Hematopoietic multipotent progenitor cell treated with erythropoietin and hydrocortisone succinate and interleukin-3 and kit ligand, for 4 days (in vitro differentiated cells): ENCODE measurements at regions not wholly inside any gene's neighbourhood (a gene's known extent, or its start where the extent isn't known, plus 50 kb on each side); places are given as distances from the start of the nearest gene placed in this dataset.
A peak's percentile ranks its signal among the peaks of the same experiment; 100 is the strongest.

ENCODE experiments used
- DNase-seq: peaks from one replicate; pipeline ENCODE4 v3.0.0-alpha.2; 2015

DNA sequence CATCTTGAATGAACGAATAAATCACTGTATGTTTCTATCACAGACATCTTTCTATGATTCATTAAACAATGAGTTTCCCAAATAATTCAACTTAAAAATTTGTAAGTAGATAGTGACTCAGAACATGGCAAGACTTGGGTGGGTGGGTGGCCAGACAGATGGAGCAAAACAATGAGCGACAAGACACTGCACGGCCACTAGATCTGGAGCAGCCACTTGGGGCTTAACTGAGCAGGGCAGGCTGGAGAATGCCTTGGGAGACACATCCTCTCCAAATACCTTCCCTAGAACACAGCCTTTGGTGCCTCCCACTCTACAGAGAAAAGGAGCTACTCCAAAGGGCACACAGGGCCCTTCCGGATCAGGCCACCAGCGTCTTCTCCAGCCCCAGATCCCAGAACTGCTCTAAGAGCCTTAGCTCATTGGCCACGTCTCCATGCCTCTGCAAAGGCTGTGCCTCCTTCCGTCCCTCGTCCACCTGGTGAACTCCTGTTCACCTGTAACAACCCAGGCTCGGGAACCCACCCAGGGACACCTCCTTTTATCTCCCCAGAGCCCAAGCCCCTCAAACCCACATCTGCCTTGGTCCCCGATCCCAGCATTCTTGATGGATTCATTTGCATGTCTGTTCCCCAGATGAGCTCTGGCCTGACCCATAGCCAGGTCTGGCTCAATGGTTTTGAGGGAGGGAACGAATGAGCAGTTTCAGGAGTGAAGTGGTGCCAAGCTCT lies 134.9 kb upstream of the IQSEC1 start:
- no peak for DNase-seq

- DNase-seq = no peak
Measured at GRCh38 chr3:13207578-13207922, 134.3 kb upstream of the IQSEC1 start.

GRCh38 chr3:13206799-13207577 lies 133.8 kb upstream of the IQSEC1 start:
- DNase-seq = no peak

DNA sequence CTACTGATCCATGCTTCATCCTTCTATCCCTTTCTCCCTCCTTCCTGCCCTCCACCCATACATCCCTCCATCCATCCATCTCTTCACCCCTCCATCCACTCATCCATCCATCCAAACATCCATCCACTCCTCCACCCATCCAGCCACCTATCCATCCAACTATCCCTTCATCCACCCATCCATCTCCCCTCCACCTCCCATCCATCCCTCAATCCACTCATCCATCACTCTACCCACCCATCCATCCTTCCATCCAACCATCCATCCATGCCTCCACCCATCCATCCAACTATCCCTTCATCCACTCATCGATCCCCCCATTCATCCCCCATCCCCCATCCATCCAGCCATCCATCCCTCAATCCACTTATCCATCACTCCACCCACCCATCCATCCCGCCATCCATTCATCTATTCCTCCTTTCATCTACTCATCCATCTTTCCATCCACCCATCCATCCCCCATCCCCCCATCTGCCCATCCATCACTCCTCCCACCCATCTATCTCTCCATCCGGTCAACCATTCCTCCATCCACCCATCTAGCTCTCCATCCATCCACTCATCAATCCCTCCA lies 132.4 kb upstream of the IQSEC1 start:
- no peak for DNase-seq

DNA sequence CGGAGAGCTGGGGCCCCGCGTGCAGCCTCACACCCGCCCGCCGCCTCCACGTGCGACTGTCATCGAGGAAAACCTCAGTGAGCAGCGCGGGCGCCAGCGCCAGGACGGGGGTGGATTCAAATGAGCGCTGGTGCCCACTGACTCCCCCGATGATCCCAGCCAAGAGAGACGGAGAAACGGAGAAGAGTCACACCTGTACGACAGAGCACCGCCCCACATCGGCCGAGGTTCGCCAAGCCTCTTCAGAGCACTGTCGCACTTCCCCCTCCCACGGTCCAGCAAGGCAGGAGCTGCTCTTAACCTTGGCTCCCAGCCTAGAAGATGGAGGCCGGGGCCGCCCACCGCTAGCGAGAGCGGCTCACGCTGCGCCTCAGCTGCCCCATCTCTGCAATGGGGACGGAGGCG lies 130.9 kb upstream of the IQSEC1 start:
- peak; percentile 11 for DNase-seq

DNA sequence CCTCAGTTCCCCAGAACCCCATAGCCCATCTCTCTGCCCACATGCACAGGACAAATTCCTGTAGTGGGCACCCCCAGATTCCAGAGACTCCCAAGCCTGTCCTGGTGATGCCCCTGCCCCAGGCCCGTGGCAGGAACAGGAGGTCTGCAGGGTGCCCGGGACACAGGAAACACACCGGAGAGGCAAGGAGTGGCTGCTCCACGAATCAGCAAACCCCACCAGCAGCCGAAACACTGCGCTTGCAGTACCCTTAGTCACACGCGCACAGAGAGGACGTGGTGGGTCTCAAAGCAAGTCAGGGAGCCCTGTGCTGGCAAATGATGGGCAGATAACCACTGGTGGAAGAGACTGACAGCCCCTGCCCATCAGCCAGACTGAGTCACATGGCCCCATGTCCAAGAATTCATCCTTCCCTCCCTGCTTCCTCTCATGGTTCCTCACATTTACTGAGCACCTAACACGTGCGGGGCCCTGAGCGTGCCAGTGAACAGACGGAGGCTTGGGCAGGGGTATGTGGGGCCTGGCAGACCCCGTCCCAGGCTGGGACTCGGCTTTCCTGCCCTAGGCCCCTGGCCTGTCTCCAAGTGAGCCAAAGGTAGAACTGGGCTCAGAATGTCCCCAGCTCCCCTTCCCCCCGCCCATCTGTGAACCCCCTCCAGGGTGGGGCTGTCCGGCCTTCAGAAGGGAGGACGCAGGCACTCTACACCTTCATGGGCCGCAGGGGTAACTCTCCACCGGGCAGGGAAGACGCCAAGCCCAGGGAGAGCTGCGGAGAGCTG lies 130.4 kb upstream of the IQSEC1 start:
- DNase-seq = no peak

DNA sequence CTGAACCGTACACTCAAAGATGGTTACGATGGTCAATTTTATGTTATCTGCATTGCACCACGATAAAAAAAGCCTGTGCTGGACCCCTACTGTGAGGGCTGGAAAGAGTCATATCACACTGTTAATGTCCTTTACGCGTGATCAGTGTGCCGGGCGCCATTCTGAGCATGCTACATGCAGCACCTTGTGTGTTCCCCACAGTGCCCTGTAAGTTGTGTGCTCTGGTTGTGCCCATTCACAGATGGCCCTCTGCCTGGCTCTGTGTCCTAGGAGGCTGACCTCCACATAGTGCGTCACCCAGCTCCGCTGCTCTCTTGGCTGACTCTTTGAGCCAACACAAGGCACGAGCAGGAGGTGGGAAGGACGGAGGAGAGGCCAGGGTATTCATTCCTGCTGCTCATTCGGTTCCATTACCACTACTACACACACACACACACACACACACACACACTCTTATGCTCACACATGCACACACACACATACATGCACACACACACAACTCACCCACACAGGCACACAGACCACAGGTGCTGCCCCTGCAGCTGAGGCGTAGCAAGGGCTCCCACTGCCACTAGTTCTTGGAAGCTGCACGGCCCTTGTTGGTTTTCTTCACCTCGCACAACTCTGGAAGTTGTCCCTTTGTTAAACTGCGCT lies 129.6 kb upstream of the IQSEC1 start:
- DNase-seq = no peak

GRCh38 chr3:13201851-13202250 lies 128.6 kb upstream of the IQSEC1 start:
- DNase-seq = no peak

GRCh38 chr3:13200946-13201345 lies 127.7 kb upstream of the IQSEC1 start:
- peak; percentile 75 for DNase-seq

GRCh38 chr3:13200465-13200864 lies 127.2 kb upstream of the IQSEC1 start:
- DNase-seq = no peak

- no peak for DNase-seq
Measured at GRCh38 chr3:13199899-13200451, 126.7 kb upstream of the IQSEC1 start.

- no peak for DNase-seq
Measured at GRCh38 chr3:13199006-13199776, 126.0 kb upstream of the IQSEC1 start.

DNA sequence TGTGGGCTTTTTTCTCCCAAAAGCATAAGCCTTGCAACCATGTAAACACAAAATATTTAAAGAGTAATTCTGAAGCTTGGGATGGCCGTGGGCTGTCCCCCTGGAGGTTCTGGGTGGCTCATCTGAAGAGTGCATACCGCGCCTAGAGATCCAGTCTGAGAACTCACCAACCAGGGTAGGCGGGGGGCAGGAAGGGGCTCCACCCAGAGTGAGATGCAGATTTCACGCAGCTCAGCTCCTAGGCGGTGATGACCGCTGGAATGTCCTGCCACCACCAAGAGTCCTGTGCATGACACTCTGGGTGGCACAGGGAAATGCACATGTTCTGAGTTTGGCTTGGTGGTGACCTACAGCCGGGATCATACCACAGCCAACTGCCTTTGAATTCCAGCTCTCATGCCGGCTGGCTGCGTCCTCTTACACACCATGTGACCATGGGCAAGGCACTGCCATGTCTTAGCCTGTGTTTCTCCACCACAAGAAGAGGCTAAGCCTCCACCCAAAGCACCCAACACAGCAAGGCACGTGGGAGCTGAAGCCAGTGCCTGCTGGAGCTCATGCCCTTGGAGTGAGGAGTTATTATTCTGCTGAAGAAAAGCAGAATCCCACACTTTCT lies 125.1 kb upstream of the IQSEC1 start:
- no peak for DNase-seq

GRCh38 chr3:13197795-13198194 lies 124.6 kb upstream of the IQSEC1 start:
- DNase-seq = no peak

- DNase-seq = no peak
Measured at GRCh38 chr3:13197281-13197680, 124.1 kb upstream of the IQSEC1 start.

DNA sequence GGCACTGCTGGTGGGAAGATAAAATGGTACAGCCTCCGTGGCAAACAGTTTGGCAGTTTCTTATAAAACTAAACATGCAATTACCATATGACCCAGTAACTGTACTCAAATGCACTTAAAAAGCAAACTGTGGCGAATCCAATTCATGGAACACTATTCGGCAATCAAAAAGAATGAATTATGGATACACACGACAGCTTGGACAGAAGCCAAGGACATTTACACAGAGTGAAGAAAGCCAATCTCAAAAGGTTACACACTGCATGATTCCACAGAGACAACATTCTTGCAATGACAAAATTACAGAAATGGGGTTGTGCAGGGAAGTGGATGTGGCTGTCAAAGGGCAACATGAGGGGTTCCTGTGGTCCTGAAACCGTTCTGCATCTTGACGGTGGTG lies 122.1 kb upstream of the IQSEC1 start:
- DNase-seq = peak; percentile 18

GRCh38 chr3:13194285-13195209 lies 121.3 kb upstream of the IQSEC1 start:
- DNase-seq = peak; percentile 55

GRCh38 chr3:13193320-13194284 lies 120.4 kb upstream of the IQSEC1 start:
- DNase-seq = no peak
